DND-41 (cell line): ENCODE measurements at regions not wholly inside any gene's neighbourhood (a gene's known extent, or its start where the extent isn't known, plus 50 kb on each side); places are given as distances from the start of the nearest gene placed in this dataset.

Source experiments
- ATAC-seq: fragments of 200-7000 bp; cut with Tn5 transposase; 3 replicates; pipeline ENCODE4 v1.9.1; 2021; ENCODE audit warnings: low read depth; ENCODE audit not compliant: insufficient read depth
- DNase-seq: peaks from one replicate; pipeline ENCODE4 v3.0.0-alpha.2; 2020
- H2AFZ ChIP-seq: 2 replicates; pipeline ENCODE4 v1.6.0; 2012; ENCODE audit warnings: low read depth, low read length
- H3K27ac ChIP-seq: 2 replicates; pipeline ENCODE4 v1.5.1; 2012; ENCODE audit warnings: low read length, inconsistent platforms
- H3K27me3 ChIP-seq: fragments of 200-600 bp; sonication (generic); 2 replicates; pipeline ENCODE4 v1.6.0; 2012; ENCODE audit warnings: low read length, mild to moderate bottlenecking, inconsistent platforms; ENCODE audit not compliant: insufficient read depth, poor library complexity
- H3K36me3 ChIP-seq: 2 replicates; pipeline ENCODE4 v1.5.1; 2012; ENCODE audit warnings: low read length, inconsistent platforms; ENCODE audit not compliant: insufficient read depth
- H3K4me1 ChIP-seq: 2 replicates; pipeline ENCODE4 v1.5.1; 2012; ENCODE audit warnings: mild to moderate bottlenecking, low read length; ENCODE audit not compliant: insufficient read depth
- H3K4me2 ChIP-seq: 2 replicates; pipeline ENCODE4 v1.6.0; 2012; ENCODE audit warnings: mild to moderate bottlenecking, moderate library complexity, low read length, inconsistent platforms; ENCODE audit not compliant: insufficient read depth
- H3K4me3 ChIP-seq, 2 experiments: fragments of 200-600 bp in 1 of 2; shearing (Covaris generic) in 1 of 2; 2 replicates each; pipeline ENCODE4 v1.5.1; 2012 to 2016; ENCODE audit warnings: inconsistent platforms in 2 of 2, low read length in 2 of 2, mild to moderate bottlenecking in 2 of 2, low read depth in 1 of 2, moderate library complexity in 1 of 2
- H3K79me2 ChIP-seq: 2 replicates; pipeline ENCODE4 v1.6.0; 2012; ENCODE audit warnings: low read length, inconsistent platforms; ENCODE audit not compliant: insufficient read depth
- H3K9ac ChIP-seq: 2 replicates; pipeline ENCODE4 v1.6.0; 2012; ENCODE audit warnings: low read depth, mild to moderate bottlenecking, inconsistent platforms, low read length, moderate library complexity
- H3K9me3 ChIP-seq: 2 replicates; pipeline ENCODE4 v1.5.1; 2012; ENCODE audit warnings: low read length, moderate library complexity, mild to moderate bottlenecking, inconsistent platforms; ENCODE audit not compliant: insufficient read depth, severe bottlenecking
- H4K20me1 ChIP-seq: 2 replicates; pipeline ENCODE4 v1.6.0; 2012; ENCODE audit warnings: low read length; ENCODE audit not compliant: insufficient read depth
- CTCF ChIP-seq: IDR thresholded peaks from 2 replicates; pipeline ENCODE4 v1.5.1; 2012; ENCODE audit warnings: borderline replicate concordance, low read length, moderate library complexity, mild to moderate bottlenecking; ENCODE audit not compliant: poor library complexity, severe bottlenecking; ENCODE audit errors: extremely low read depth
- EZH2 ChIP-seq: IDR thresholded peaks from 3 replicates; pipeline ENCODE4 v1.6.1; 2012; ENCODE audit warnings: borderline replicate concordance, low read depth, mild to moderate bottlenecking, moderate library complexity, low read length, inconsistent platforms; ENCODE audit not compliant: severe bottlenecking

- DNase-seq: no peak
- TF ChIP-seq EZH2 (no peak), CTCF (no peak)
- Histone ChIP-seq H4K20me1 (no peaks in the 10 kb centered on the region), H3K4me3 (no peak overlapping the region), H3K36me3 (no peaks in the 10 kb centered on the region), H3K9ac (no peak overlapping the region), H3K27me3 (no peaks in the 10 kb centered on the region), H3K27ac (no peak overlapping the region), H3K9me3 (no peaks in the 10 kb centered on the region), H3K79me2 (no peaks in the 10 kb centered on the region), H2AFZ (no peak overlapping the region), H3K4me2 (no peak overlapping the region), H3K4me1 (no peaks in the 10 kb centered on the region)
- no peak for ATAC-seq
Observed at GRCh38 chr16:49023050-49023449, 258.6 kb downstream of the CBLN1 start.

DNA sequence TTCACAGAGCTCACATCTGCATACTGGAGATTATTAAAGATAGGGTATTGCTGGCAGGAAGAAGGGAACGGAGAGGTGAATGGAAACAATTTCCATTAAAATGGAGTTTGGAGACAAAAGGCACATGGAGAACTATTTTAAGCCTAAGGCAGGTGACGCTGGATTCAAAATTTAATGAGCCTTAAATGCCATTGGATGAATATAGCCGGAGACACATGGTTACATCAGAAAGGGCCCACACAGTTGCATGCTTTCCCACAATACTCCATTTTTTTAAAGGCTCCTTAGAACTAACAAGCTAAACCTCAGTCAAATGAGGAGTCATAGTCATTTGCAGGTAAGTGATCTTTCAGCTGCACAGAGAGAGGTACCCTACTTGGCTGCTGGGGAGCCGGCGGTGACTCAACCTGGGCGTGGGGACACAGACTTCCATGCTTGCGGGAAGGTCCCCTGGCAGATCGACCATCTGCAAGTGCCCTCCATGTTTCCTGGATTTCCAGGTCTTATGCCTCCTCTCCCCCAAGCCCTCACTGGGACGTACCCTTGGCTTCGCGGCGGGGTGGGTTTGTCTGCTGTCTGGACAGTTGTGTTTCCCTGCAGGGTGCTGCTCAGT lies 259.2 kb downstream of the CBLN1 start:
- Histone ChIP-seq H3K79me2 (no peaks in the 10 kb centered on the region), H3K36me3 (no peaks in the 10 kb centered on the region), H3K4me2 (no peak overlapping the region), H3K9me3 (no peaks in the 10 kb centered on the region), H3K4me3 (no peak overlapping the region), H3K27ac (no peak overlapping the region), H3K9ac (no peak overlapping the region), H2AFZ (no peak overlapping the region), H4K20me1 (no peaks in the 10 kb centered on the region), H3K4me1 (no peaks in the 10 kb centered on the region), H3K27me3 (no peaks in the 10 kb centered on the region)
- TF ChIP-seq CTCF (no peak), EZH2 (no peak)
- DNase-seq (no peak), ATAC-seq (no peak)

- Histone ChIP-seq H3K4me2 (no peak overlapping the region), H3K9me3 (no peaks in the 10 kb centered on the region), H2AFZ (no peak overlapping the region), H3K36me3 (no peaks in the 10 kb centered on the region), H3K27me3 (no peaks in the 10 kb centered on the region), H3K27ac (no peak overlapping the region), H3K9ac (no peak overlapping the region), H3K4me3 (no peak overlapping the region), H3K4me1 (no peaks in the 10 kb centered on the region), H3K79me2 (no peaks in the 10 kb centered on the region), H4K20me1 (no peaks in the 10 kb centered on the region)
- ATAC-seq (no peak), DNase-seq (no peak)
- TF ChIP-seq EZH2 (no peak), CTCF (no peak)
Observed at GRCh38 chr16:49021136-49021535, 260.5 kb downstream of the CBLN1 start.

DNA sequence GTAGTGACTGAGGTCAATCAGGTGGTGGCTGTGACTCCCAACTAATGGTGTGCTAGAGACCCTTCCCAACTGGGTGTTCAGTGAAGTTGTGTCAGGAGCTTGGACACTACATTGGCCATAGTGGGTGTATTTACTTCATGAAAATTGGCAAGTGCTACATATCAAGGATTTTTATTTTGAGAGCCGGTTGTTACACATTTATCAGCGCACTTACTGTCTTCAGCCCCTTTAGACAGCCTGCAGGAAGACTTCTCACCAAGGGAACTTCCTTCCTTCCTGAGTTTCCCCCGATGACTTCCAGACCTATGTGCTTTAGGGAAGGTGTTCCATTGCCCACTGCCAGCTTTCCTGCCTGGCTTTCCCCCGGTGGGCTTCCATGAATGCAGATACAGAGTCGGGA lies 261.2 kb downstream of the CBLN1 start:
- H3K9me3 ChIP-seq: no peaks in the 10 kb centered on the region
- H3K9ac ChIP-seq: no peak overlapping the region
- H3K4me1 ChIP-seq: no peaks in the 10 kb centered on the region
- H4K20me1 ChIP-seq: no peaks in the 10 kb centered on the region
- ATAC-seq (no peak), DNase-seq (no peak)
- no peak overlapping the region for H3K4me3 ChIP-seq
- H3K27ac ChIP-seq: no peak overlapping the region
- TF ChIP-seq CTCF: no peak
- TF ChIP-seq EZH2: no peak
- no peaks in the 10 kb centered on the region for H3K36me3 ChIP-seq
- H2AFZ ChIP-seq: no peak overlapping the region
- no peaks in the 10 kb centered on the region for H3K27me3 ChIP-seq
- H3K79me2 ChIP-seq: no peaks in the 10 kb centered on the region
- no peak overlapping the region for H3K4me2 ChIP-seq
